ENCODE measurements at regions not wholly inside any gene's neighbourhood (a gene's known extent, or its start where the extent isn't known, plus 50 kb on each side); places are given as distances from the start of the nearest gene placed in this dataset.
A peak's percentile ranks its signal among the peaks of the same experiment; 100 is the strongest.

DNA sequence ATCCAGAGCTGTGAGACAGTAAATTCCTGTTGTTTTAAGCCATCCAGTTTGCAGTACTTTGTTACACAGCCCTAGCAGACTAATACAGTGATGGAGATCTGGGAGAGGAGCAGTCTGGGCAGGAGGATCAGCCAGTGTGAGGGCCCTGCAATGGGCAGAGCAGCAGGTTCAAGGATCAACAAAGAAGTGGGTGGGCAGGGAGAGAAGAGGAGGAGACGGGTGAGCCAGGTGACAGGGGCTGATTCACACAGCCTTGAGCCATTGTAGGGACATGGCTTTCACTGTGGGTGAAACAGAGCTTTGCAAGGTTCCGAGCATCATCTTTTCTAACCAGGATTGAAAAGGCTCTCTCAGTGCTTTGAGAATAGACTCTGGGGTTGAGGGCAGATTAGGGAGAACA lies 88.2 kb upstream of the MVB12B start:
- Mint-ChIP-seq H3K36me3 (no peaks in the 10 kb centered on the region), H3K27ac (no peak overlapping the region), H3K27me3 (no peaks in the 10 kb centered on the region), H3K9me3 (peaks cover 0 to 3% (median 3%) of the 10 kb centered on the region in 3 donors), H3K4me1 (peaks cover 0 to 9% (median 4%) of the 10 kb centered on the region in 3 donors), H3K4me3 (no peak overlapping the region)

DNA sequence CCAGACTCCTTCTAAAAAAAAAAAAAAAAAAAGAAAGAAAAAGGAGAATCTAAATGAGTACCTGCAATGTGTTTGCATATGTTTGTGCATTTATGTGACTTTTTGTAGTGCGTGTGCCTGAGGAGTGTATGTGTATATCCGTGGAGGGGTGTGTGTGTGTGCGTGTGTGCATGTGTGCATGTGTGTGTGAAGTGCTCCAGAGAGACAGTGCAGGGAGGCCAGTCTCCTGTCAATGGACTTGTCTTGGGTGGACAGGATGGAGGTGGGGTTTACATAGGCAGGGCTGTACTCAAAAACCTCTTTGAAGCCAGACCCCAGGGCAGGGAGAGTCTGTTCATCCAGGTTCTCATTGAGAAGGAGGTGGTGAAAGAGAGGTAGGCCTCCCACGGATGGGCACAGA lies 87.1 kb upstream of the MVB12B start:
- H3K4me3 Mint-ChIP-seq: no peak overlapping the region
- H3K27ac Mint-ChIP-seq: peak overlapping the region in 1 of 3 donors; percentile 35
- peaks cover 3 to 5% (median 4%) of the 10 kb centered on the region in 3 donors for H3K9me3 Mint-ChIP-seq

DNA sequence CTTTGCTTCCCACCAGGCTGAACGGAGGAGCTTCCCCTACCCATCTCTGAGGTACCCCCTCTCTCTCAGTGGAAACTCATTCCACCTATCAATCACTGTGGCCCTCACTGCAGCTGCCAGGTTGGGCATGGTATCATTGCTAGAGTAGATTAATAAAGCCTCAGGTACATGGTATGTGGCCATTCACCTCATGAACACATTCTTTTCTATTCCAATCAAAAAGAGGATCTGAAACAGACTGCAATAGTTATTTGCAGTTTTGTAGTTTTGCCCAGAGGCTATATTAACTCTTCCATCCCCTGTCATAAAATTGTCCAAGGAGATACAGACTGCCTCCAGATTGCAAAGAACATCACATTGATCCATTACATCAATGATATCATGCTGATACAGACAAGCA lies 85.8 kb upstream of the MVB12B start:
- peak overlapping the region in 1 of 4 donors; percentile 2 for H3K4me3 Mint-ChIP-seq
- no peaks in the 10 kb centered on the region for H3K36me3 Mint-ChIP-seq
- no peak overlapping the region for H3K27ac Mint-ChIP-seq
- H3K27me3 Mint-ChIP-seq: peaks cover 10% of the 10 kb centered on the region
- peaks cover 0 to 9% (median 4%) of the 10 kb centered on the region in 3 donors for H3K4me1 Mint-ChIP-seq
- H3K9me3 Mint-ChIP-seq: peaks cover 4 to 13% (median 7%) of the 10 kb centered on the region in 3 donors

More for the DNA sequence above, 87.1 kb upstream of the MVB12B start:
- Mint-ChIP-seq H3K36me3 (no peaks in the 10 kb centered on the region), H3K4me1 (peaks cover 0 to 9% (median 4%) of the 10 kb centered on the region in 3 donors), H3K27me3 (no peaks in the 10 kb centered on the region)

DNA sequence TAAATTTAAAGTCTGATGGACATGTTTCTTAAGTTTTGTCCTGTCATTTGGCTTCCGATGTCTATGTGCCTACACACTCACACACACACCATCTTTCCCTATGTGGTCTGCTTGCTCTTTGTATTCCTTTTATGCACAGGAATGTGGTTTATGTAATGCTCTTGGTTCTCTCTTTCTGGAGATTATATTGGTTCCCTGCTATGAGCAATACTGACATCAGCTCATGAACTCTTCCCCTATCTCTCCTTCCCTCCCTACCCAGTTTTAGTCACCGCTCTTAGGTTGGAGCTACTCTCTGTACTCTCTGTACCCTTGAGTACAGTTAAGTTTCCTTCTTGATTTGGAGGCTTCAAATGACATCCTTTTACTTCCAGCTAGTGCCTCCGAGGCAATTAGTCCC lies 77.9 kb upstream of the MVB12B start:
- peaks cover 5% of the 10 kb centered on the region for H3K36me3 Mint-ChIP-seq
- H3K27me3 Mint-ChIP-seq: peaks cover 14% of the 10 kb centered on the region
- H3K27ac Mint-ChIP-seq: no peak overlapping the region
- no peaks in the 10 kb centered on the region for H3K4me1 Mint-ChIP-seq
- no peak overlapping the region for H3K4me3 Mint-ChIP-seq
- H3K9me3 Mint-ChIP-seq: peaks cover 5 to 17% (median 6%) of the 10 kb centered on the region in 3 donors

DNA sequence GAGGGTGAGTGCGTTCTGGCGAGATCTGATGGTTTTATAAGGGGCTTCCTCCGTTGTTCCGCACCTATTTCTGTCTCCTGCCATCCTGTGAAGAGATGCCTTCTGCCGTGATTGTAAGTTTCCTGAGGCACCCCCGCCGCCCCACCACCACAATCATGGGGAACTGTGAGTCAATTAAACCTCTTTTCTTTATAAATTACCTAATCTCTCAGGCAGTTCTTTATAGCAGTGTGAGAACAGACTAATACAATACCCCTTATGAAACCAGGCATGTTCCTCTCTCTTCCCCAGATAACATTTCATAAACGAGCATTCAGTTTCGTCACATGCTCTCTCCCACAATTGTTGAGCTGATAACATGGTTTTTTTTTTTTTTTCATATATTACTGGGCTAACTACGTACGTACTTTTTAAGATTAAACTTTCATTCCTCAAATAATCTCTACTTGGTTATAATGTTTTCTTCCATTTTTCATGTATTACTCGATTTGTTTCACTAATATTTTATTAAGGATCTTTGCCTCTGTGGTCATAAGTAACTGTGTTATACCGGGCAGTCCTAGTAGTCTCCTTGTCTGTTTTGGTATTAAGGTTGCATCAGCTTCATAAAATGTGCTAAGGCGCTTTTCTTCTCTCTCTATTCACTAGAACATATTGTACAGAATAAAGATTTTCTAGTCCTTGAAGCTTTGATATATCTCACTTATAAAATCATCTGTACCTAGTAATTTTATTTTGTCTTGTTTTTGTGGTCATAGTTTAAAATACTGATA lies 64.9 kb upstream of the MVB12B start:
- Mint-ChIP-seq H3K27me3 (peaks cover 15% of the 10 kb centered on the region), H3K4me1 (no peaks in the 10 kb centered on the region), H3K9me3 (peaks cover 0 to 5% (median 3%) of the 10 kb centered on the region in 3 donors), H3K27ac (no peak overlapping the region), H3K4me3 (no peak overlapping the region), H3K36me3 (no peaks in the 10 kb centered on the region)

DNA sequence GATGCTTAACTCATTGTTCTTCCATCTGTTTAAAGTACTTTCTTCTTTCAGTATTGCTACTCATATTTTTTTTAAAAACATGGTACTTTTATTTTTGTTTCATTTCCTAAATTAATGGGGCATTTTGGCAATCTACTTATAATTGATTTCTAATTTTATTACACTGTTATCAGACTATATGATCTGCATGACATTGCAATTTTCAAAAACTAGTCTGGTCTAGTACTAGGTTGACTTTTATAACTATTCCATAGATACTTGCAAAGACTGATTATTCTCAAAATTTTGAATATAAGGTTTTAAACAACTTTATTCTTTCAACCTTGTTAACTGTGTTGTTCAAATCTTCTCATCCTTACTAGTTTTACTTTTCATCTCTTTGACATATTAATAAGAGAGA lies 63.9 kb upstream of the MVB12B start:
- H3K9me3 Mint-ChIP-seq: peaks cover 0 to 5% (median 3%) of the 10 kb centered on the region in 3 donors
- H3K27ac Mint-ChIP-seq: no peak overlapping the region
- no peak overlapping the region for H3K4me3 Mint-ChIP-seq
- no peaks in the 10 kb centered on the region for H3K36me3 Mint-ChIP-seq
- peaks cover 17% of the 10 kb centered on the region for H3K27me3 Mint-ChIP-seq
- H3K4me1 Mint-ChIP-seq: no peaks in the 10 kb centered on the region

DNA sequence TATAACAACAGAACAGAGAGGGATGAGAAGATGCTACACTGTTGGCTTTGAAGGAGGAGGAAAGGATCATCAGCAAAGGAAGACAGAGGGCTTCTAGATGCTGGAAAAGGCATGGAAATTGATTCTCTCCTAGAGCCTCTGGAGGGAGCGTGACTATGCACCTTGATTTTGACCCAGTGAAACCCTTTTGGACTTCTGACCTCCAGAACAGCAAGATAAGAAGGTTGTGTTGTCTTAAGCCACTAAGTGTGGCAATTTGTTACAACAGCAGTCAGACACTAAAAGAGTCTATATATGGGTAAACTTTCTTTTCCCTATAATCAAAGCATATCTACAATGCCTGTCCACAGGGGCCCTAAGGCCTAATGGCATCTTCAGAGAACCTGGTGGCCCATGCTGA lies 56.1 kb upstream of the MVB12B start:
- Mint-ChIP-seq H3K4me1 (no peaks in the 10 kb centered on the region), H3K4me3 (no peak overlapping the region), H3K9me3 (peaks cover 4 to 11% (median 4%) of the 10 kb centered on the region in 3 donors), H3K36me3 (no peaks in the 10 kb centered on the region), H3K27me3 (peaks cover 12% of the 10 kb centered on the region), H3K27ac (no peak overlapping the region)

DNA sequence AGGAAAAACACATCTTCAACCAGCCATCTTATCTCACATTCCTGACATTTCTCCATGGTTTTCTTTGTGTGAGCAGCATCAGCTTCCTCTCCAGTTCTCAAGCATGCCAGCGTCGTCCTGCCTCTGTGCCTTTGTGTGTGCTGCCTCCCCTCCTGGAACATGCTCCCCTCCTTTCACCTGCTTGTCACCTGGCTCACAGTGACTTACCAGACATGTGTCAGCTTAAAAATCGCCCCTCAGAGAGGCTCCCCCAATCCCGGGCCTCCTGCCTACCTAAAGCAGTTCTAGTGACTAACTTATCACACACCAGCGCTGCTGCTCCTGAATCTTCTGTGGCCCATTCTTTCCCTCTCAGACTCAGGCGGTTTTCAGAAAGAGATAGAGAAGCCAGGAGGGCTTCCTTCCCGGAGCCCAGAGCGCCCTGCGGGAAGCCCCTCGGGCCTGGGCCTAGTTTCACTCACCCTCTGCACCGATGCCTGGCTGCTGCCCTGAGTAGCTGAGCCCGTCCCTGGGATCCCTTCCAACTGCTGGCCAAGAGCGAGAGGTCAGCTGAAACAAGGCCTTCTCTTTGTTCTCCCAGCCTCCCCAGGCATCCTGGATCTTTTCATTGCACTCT lies 51.1 kb upstream of the MVB12B start:
- Mint-ChIP-seq H3K4me3 (no peak overlapping the region), H3K4me1 (no peaks in the 10 kb centered on the region), H3K9me3 (peaks cover 6 to 27% (median 8%) of the 10 kb centered on the region in 3 donors), H3K36me3 (no peaks in the 10 kb centered on the region), H3K27me3 (peaks cover 21% of the 10 kb centered on the region), H3K27ac (no peak overlapping the region)

DNA sequence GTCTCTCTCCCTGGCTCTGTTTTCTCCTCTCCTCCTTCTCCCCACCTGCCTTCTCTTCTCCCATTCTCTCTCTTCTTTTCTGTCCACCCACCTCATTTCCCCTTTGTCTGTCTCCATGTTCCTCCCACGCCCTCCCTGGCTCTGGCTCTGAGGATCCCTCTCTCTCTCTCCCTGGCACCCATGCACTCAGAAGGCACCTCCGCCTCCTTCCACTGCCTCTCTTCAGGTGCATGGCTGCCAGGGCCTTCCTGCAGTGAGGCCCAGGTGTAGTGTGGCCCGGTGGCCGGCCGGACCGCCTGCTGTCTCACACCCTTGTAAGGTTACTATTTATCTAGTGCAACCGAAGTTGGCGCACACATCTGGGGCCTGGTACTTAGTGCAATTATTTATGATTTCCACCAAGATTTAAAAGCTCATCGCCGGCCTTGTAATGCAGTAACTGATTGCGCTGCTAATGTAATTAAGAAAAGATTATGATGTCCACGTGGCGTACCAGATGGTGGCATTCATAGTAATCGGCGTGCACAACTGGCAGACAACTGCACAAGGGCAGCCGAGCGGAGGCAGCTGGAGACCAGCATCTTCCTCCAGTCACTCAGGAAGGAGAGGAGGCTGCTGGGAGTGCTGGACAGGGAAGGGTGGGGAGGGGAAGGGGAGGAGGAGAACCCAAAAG lies 50.4 kb upstream of the MVB12B start:
- no peak overlapping the region for H3K4me3 Mint-ChIP-seq
- peaks cover 21% of the 10 kb centered on the region for H3K27me3 Mint-ChIP-seq
- H3K9me3 Mint-ChIP-seq: peaks cover 6 to 27% (median 10%) of the 10 kb centered on the region in 3 donors
- no peaks in the 10 kb centered on the region for H3K4me1 Mint-ChIP-seq
- no peak overlapping the region for H3K27ac Mint-ChIP-seq
- H3K36me3 Mint-ChIP-seq: no peaks in the 10 kb centered on the region
